ENCODE measurements at regions not wholly inside any gene's neighbourhood (a gene's known extent, or its start where the extent isn't known, plus 50 kb on each side); places are given as distances from the start of the nearest gene placed in this dataset.
"Not testable (repeated sequence)": the region's sequence is repeated elsewhere in the genome, so short reads cannot be mapped to it uniquely, and the experiment has no call there.

- no peak for DNase-seq (ENCODE audit: low spot score)
Measured at GRCh38 chr3:137820366-137820765, 56.3 kb downstream of the SOX14 start.

- DNase-seq (ENCODE audit: low spot score) = no peak
Measured at GRCh38 chr3:137835096-137835495, 71.0 kb downstream of the SOX14 start.

- no peak for DNase-seq (ENCODE audit: low spot score)
Measured at GRCh38 chr3:137845194-137845593, 81.1 kb downstream of the SOX14 start.

- no peak for DNase-seq (ENCODE audit: low spot score)
Measured at GRCh38 chr3:137845666-137846065, 81.6 kb downstream of the SOX14 start.

DNA sequence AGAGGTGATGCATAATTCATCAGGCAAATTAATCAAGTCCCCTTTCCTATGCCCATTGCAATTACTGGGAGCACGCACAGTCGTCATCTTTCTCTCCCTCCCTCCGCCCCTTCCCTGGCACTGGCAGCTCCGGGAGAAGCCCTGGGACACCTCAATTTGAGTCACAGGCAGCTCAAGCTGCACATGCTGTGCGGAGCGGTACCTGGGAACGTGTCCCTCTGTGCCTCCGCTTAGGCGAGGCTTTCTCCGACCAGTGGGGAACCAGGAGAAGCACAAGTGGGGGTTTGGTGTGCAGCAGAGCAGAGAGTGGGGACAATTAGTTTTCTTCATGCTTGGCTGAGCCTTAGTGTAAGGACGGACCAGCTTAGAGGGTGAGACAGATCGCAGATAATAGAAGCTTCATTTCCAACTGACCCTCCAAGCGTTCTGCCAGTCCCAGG lies 88.3 kb downstream of the SOX14 start:
- DNase-seq (ENCODE audit: low spot score) = no peak

GRCh38 chr3:137854533-137855261 lies 90.6 kb downstream of the SOX14 start:
- no peak for DNase-seq (ENCODE audit: low spot score)

DNA sequence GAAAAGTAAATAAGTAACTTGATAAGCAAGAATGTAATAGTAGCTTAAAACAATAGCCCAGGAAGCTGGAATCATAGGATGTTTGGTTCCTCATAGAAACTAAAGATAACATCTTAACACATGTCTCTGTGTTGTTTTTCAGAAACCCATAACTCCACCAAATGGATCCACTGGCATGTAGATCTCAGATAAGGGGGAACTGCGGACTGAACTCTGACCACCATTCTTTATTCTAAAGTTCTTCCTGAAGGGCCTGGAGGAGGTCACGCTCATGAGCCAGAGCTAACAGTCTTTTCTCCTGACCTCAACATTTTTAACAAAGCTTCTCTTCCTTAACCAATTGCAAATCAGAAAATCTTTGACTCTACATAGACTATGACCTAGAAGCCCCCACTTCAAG lies 101.9 kb downstream of the SOX14 start:
- no peak for DNase-seq (ENCODE audit: low spot score)

DNA sequence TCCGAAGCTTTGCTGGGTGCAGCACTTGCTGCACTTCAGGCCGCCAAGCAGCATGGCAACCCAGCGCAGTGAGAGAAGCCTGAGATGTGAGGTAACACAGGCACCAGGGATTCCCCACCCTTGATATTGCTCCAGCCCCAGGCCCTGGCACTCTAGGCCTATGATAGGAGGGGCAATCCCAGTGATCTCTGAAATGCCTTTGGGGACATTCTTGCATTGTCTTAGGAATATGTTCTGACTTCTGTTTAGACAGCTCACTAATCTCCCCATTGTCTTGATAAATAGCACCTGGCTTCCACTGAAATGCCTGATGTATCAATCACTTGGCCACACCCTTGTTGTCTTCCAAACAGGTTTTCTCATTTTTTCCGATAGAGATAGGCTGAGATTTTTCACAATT lies 102.8 kb downstream of the SOX14 start:
- no peak for DNase-seq (ENCODE audit: low spot score)

GRCh38 chr3:137867611-137868010 lies 103.5 kb downstream of the SOX14 start:
- DNase-seq (ENCODE audit: low spot score) = no peak

GRCh38 chr3:137869022-137869421 lies 104.9 kb downstream of the SOX14 start:
- DNase-seq (ENCODE audit: low spot score) = no peak

GRCh38 chr3:137872589-137872988 lies 108.5 kb downstream of the SOX14 start:
- DNase-seq (ENCODE audit: low spot score) = not testable (repeated sequence)

DNA sequence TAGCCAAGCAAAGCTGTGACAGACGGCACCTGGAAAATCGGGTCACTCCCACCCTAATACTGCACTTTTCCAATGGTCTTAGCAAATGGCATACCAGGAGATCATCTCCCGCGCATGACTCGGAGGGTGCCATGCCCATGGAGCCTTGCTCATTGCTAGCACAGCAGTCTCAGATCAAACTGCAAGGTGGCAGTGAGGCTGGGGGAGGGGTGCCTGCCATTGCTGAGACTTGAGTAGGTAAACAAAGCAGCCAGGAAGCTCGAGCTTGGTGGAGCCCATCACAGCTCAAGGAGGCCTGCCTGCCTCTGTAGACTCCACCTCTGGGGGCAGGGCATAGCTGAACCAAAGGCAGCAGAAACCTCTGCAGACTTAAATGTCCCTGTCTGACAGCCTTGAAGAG lies 113.1 kb upstream of the CLDN18 start:
- DNase-seq (ENCODE audit: low spot score) = not testable (repeated sequence)

GRCh38 chr3:137906985-137907649 lies 102.8 kb upstream of the CLDN18 start:
- no peak for DNase-seq (ENCODE audit: low spot score)

GRCh38 chr3:137924628-137925027 lies 85.3 kb upstream of the CLDN18 start:
- no peak for DNase-seq (ENCODE audit: low spot score)

GRCh38 chr3:137925080-137925479 lies 84.9 kb upstream of the CLDN18 start:
- no peak for DNase-seq (ENCODE audit: low spot score)

GRCh38 chr3:137926991-137927390 lies 83.0 kb upstream of the CLDN18 start:
- DNase-seq (ENCODE audit: low spot score) = no peak

GRCh38 chr3:137930976-137931375 lies 79.0 kb upstream of the CLDN18 start:
- DNase-seq (ENCODE audit: low spot score) = no peak

DNA sequence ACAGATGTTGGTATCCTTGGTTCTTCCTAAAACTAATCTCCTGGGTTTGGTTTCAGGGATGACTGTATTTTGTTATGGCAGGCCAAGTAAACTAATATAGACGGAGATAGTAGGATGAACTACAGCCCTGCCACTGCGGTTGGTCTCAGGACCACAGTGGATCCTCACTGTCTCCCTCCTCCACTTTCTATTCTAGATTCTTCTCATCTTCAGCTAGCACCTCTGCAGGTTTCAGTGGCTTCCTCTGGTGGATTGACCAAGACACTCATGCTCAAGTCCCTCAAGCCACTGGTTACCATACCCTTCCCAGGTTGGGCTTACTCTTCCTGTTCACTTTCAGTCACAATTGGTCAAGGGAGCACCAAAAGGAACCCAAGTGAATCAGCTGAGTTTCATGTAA lies 71.1 kb upstream of the CLDN18 start:
- DNase-seq (ENCODE audit: low spot score) = no peak

GRCh38 chr3:137944593-137944992 lies 65.4 kb upstream of the CLDN18 start:
- no peak for DNase-seq (ENCODE audit: low spot score)

DNA sequence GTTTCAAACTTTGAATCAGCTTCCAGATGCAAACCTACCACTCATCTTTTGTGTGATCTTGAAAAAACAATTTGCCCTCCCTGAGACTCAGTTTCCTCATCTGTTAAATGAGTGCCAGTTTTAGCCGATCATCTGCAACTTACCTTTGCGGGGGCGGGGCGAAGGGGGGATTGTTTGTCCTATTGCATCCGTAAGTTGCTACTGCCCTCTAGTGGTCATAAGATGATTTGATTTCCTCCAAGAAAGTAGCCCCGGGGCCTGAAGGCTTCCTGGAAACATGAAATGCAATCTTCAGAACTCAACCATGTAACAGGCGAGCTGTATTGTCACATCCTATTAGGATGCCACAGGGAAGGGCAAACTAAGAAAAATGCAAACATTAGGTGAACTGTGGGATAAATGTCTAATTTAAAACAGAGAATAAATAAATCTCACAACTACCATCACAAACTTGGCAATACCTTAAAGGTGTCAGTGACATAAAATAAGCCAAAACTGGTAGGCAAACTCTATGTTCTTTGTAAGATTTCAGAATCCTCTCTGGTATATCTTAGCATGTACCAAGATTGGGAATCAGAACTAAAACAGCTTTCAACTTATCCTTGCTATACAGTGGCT lies 63.5 kb upstream of the CLDN18 start:
- peak; percentile 74 for DNase-seq (ENCODE audit: low spot score)

- no peak for DNase-seq (ENCODE audit: low spot score)
Measured at GRCh38 chr3:137947117-137947516, 62.8 kb upstream of the CLDN18 start.

- no peak for DNase-seq (ENCODE audit: low spot score)
Measured at GRCh38 chr3:137948400-137949072, 61.4 kb upstream of the CLDN18 start.

- no peak for DNase-seq (ENCODE audit: low spot score)
Measured at GRCh38 chr3:137958636-137959035, 51.3 kb upstream of the CLDN18 start.
